NT2/D1 (cell line): ENCODE measurements at regions not wholly inside any gene's neighbourhood (a gene's known extent, or its start where the extent isn't known, plus 50 kb on each side); places are given as distances from the start of the nearest gene placed in this dataset.
"Not testable (repeated sequence)": the region's sequence is repeated elsewhere in the genome, so short reads cannot be mapped to it uniquely, and the experiment has no call there.

Experiments
- DNase-seq: peaks from one replicate; pipeline ENCODE4 v3.0.0-alpha.2; 2011; ENCODE audit warnings: low read depth, low spot score
- H3K27me3 ChIP-seq: 2 replicates; pipeline ENCODE4 v1.6.0; 2011; ENCODE audit warnings: mild to moderate bottlenecking; ENCODE audit not compliant: insufficient read length, insufficient read depth
- H3K36me3 ChIP-seq: 2 replicates; pipeline ENCODE4 v1.6.1; 2011; ENCODE audit warnings: mild to moderate bottlenecking, low read length, mixed read lengths; ENCODE audit not compliant: insufficient read depth, insufficient read length
- H3K4me1 ChIP-seq: 2 replicates; pipeline ENCODE4 v1.5.1; 2011; ENCODE audit not compliant: insufficient read depth, insufficient read length
- H3K4me3 ChIP-seq: 2 replicates; pipeline ENCODE4 v1.5.1; 2011; ENCODE audit warnings: low read depth; ENCODE audit not compliant: insufficient read length
- H3K9ac ChIP-seq: 2 replicates; pipeline ENCODE4 v1.6.0; 2011; ENCODE audit warnings: low read depth; ENCODE audit not compliant: insufficient read length
- H3K9me3 ChIP-seq: 2 replicates; pipeline ENCODE4 v1.5.1; 2011; ENCODE audit warnings: mild to moderate bottlenecking, low read length; ENCODE audit not compliant: insufficient read depth
- SUZ12 ChIP-seq: IDR thresholded peaks from 2 replicates; pipeline ENCODE4 v1.6.1; 2011; ENCODE audit not compliant: insufficient read length, insufficient read depth; ENCODE audit errors: extremely low read depth
- YY1 ChIP-seq: IDR thresholded peaks from 2 replicates; pipeline ENCODE4 v1.6.1; 2011; ENCODE audit not compliant: insufficient read length, insufficient read depth
- ZNF274 ChIP-seq: IDR thresholded peaks from 2 replicates; pipeline ENCODE4 v1.6.1; 2011; ENCODE audit warnings: mild to moderate bottlenecking, low read depth, low read length

- no peak overlapping the region for H3K4me3 ChIP-seq
Observed at GRCh38 chr4:117014236-117014635, 71.1 kb downstream of the TRAM1L1 start.

GRCh38 chr4:117010671-117011070 lies 74.7 kb downstream of the TRAM1L1 start:
- Histone ChIP-seq H3K4me1 (no peaks in the 10 kb centered on the region), H3K36me3 (no peaks in the 10 kb centered on the region), H3K9me3 (no peaks in the 10 kb centered on the region), H3K4me3 (no peak overlapping the region), H3K27me3 (no peaks in the 10 kb centered on the region), H3K9ac (no peak overlapping the region)
- DNase-seq: no peak
- no peak for TF ChIP-seq SUZ12
- no peak for TF ChIP-seq ZNF274
- TF ChIP-seq YY1: no peak

More at GRCh38 chr4:117014236-117014635, 71.1 kb downstream of the TRAM1L1 start:
- TF ChIP-seq ZNF274 (no peak), YY1 (no peak), SUZ12 (no peak)
- Histone ChIP-seq H3K36me3 (no peaks in the 10 kb centered on the region), H3K4me1 (no peaks in the 10 kb centered on the region), H3K9ac (no peak overlapping the region), H3K9me3 (no peaks in the 10 kb centered on the region), H3K27me3 (no peaks in the 10 kb centered on the region)
- DNase-seq: no peak

- Histone ChIP-seq H3K27me3 (no peaks in the 10 kb centered on the region), H3K4me3 (no peak overlapping the region), H3K36me3 (no peaks in the 10 kb centered on the region), H3K4me1 (no peaks in the 10 kb centered on the region), H3K9ac (no peak overlapping the region), H3K9me3 (no peaks in the 10 kb centered on the region)
- TF ChIP-seq YY1 (no peak), SUZ12 (no peak), ZNF274 (no peak)
- DNase-seq: no peak
Observed at GRCh38 chr4:117001077-117001476, 84.3 kb downstream of the TRAM1L1 start.

GRCh38 chr4:116982656-116983055 lies 102.7 kb downstream of the TRAM1L1 start:
- no peaks in the 10 kb centered on the region for H3K9me3 ChIP-seq
- TF ChIP-seq ZNF274 (no peak), YY1 (no peak), SUZ12 (no peak)
- H3K4me1 ChIP-seq: no peaks in the 10 kb centered on the region
- no peak overlapping the region for H3K9ac ChIP-seq
- H3K27me3 ChIP-seq: no peaks in the 10 kb centered on the region
- DNase-seq: no peak
- no peak overlapping the region for H3K4me3 ChIP-seq
- no peaks in the 10 kb centered on the region for H3K36me3 ChIP-seq

- not testable (repeated sequence) for H3K36me3 ChIP-seq, H3K4me1 ChIP-seq, H3K27me3 ChIP-seq, H3K4me3 ChIP-seq, H3K9ac ChIP-seq, H3K9me3 ChIP-seq, DNase-seq
Observed at GRCh38 chr4:116980436-116980835, 104.9 kb downstream of the TRAM1L1 start.

GRCh38 chr4:116959045-116959444 lies 126.3 kb downstream of the TRAM1L1 start:
- Histone ChIP-seq H3K4me1 (no peaks in the 10 kb centered on the region), H3K4me3 (no peak overlapping the region), H3K27me3 (no peaks in the 10 kb centered on the region), H3K36me3 (no peaks in the 10 kb centered on the region), H3K9me3 (no peaks in the 10 kb centered on the region), H3K9ac (no peak overlapping the region)
- TF ChIP-seq ZNF274: no peak
- no peak for TF ChIP-seq SUZ12
- TF ChIP-seq YY1: no peak
- no peak for DNase-seq

GRCh38 chr4:116953947-116954346 lies 131.4 kb downstream of the TRAM1L1 start:
- H3K4me3 ChIP-seq: no peak overlapping the region
- H3K27me3 ChIP-seq: no peaks in the 10 kb centered on the region
- no peaks in the 10 kb centered on the region for H3K4me1 ChIP-seq
- no peaks in the 10 kb centered on the region for H3K36me3 ChIP-seq
- no peaks in the 10 kb centered on the region for H3K9me3 ChIP-seq
- no peak for DNase-seq
- H3K9ac ChIP-seq: no peak overlapping the region
- no peak for TF ChIP-seq ZNF274
- no peak for TF ChIP-seq SUZ12
- no peak for TF ChIP-seq YY1
